GM12801 (cell line): ENCODE measurements at regions not wholly inside any gene's neighbourhood (a gene's known extent, or its start where the extent isn't known, plus 50 kb on each side); places are given as distances from the start of the nearest gene placed in this dataset.

Source experiments
- TF ChIP-seq, protein P1 (sequence below): IDR thresholded peaks from one replicate; pipeline ENCODE4 v1.5.1; 2011; ENCODE audit warnings: control low read depth; ENCODE audit not compliant: insufficient read length; ENCODE audit errors: extremely low read depth

DNA sequence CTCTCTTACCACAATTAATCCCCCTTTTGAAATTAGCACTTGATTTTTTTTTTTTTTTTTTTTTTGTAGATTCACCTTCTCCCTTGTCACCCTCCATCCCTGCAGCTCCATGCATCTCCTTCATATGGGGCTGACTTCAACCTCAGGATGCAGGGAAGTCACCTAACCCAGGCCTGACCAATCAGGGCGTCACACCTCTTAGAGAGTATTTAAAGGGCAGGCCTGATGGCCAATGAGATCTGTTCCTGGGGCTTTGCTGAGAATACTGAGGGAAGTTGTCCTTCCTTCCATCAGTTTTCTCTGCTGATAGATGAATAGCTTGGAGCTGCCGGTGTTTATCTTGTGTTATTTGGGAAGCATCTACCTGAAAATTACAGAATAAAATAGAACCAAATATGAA, 1104.7 kb upstream of the TMEM132C start:
- TF ChIP-seq, protein P1, sequence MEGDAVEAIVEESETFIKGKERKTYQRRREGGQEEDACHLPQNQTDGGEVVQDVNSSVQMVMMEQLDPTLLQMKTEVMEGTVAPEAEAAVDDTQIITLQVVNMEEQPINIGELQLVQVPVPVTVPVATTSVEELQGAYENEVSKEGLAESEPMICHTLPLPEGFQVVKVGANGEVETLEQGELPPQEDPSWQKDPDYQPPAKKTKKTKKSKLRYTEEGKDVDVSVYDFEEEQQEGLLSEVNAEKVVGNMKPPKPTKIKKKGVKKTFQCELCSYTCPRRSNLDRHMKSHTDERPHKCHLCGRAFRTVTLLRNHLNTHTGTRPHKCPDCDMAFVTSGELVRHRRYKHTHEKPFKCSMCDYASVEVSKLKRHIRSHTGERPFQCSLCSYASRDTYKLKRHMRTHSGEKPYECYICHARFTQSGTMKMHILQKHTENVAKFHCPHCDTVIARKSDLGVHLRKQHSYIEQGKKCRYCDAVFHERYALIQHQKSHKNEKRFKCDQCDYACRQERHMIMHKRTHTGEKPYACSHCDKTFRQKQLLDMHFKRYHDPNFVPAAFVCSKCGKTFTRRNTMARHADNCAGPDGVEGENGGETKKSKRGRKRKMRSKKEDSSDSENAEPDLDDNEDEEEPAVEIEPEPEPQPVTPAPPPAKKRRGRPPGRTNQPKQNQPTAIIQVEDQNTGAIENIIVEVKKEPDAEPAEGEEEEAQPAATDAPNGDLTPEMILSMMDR: no peak

DNA sequence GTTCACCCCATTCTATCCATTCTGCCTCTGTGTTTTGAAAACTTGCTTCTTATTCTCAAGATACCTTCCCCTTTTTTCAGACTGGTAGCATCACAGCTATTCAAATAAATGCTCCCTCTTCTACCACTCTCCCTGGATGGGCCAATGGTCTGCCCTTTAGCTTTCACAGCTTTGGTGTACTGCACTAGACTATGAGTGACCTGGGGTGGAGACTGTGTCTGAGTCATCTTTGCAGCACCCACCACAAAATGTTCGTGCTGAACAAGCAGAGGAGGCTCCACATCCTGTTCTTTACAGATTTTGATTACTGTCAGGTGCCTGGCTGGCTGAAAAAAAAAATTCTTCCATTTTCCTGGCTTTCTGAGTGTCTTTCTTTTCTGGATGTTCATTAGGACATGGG, 1104.1 kb upstream of the TMEM132C start:
- TF ChIP-seq, protein P1: no peak

DNA sequence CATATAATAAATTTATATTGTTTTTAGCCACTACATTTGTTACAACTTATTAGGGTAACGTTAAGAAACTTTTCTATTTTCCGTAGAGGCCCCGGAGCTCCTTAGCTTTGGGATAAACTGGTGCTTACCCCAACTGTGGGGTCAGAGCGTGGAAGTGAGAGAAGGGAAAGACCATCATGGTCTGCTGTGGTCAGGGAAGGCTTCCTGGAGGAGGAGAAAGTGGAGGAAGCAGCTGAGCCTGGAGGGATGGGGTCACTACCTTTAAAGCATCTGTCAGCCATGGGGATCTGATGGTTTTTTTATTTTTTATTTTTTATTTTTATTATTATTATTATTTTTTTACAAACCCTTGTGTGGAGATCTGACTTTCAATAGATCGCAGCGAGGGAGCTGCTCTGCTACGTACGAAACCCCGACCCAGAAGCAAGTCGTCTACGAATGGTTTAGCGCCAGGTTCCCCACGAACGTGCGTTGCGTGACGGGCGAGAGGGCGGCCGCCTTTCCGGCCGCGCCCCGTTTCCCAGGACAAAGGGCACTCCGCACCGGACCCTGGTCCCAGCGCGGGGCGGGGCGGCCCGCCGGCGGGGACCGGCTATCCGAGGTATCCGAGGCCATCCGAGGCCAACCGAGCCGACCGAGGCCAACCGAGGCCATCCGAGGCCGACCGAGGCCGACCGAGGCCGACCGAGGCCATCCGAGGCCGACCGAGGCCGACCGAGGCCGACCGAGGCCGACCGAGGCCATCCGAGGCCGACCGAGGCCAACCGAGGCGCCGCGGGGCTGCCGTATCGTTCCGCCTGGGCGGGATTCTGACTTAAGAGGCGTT, 1101.2 kb upstream of the TMEM132C start:
- TF ChIP-seq, protein P1: no peak

DNA sequence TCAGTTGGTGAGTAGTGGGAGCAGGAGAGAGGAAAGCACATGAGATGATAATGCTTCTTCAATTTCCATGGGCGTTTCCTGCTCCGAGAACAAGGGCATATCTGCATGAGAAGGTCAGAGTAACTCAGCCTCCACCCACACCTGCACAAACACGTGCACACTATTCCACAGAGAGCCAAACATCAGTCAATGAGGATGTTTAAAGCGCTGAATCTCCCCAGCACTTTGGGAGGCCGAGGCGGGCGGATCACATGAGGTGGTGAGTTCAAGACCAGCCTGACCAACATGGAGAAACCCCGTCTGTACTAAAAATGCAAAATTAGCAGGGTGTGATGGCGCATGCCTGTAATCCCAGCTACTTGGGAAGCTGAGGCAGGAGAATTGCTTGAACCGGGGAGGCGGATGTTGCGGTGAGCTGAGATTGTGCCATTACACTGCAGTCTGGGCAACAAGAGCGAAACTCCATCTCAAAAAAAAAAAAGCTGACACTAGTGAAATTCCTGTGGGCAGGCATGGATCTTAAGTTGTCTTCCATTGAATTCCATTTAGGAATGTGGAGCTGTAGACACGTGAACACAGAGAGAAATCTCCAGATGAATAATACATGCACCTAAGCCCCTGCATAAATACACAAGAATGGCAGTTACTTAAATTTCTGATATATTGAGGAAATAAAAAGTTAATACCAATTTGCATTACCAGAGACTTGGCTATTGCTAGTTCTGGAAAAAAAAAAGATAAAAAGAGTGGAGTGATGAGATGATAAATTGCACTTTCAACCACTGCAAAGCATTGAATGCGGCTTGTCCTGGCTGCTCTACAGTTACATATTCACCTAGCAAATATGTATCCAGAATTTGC, 1097.4 kb upstream of the TMEM132C start:
- TF ChIP-seq, protein P1: no peak

DNA sequence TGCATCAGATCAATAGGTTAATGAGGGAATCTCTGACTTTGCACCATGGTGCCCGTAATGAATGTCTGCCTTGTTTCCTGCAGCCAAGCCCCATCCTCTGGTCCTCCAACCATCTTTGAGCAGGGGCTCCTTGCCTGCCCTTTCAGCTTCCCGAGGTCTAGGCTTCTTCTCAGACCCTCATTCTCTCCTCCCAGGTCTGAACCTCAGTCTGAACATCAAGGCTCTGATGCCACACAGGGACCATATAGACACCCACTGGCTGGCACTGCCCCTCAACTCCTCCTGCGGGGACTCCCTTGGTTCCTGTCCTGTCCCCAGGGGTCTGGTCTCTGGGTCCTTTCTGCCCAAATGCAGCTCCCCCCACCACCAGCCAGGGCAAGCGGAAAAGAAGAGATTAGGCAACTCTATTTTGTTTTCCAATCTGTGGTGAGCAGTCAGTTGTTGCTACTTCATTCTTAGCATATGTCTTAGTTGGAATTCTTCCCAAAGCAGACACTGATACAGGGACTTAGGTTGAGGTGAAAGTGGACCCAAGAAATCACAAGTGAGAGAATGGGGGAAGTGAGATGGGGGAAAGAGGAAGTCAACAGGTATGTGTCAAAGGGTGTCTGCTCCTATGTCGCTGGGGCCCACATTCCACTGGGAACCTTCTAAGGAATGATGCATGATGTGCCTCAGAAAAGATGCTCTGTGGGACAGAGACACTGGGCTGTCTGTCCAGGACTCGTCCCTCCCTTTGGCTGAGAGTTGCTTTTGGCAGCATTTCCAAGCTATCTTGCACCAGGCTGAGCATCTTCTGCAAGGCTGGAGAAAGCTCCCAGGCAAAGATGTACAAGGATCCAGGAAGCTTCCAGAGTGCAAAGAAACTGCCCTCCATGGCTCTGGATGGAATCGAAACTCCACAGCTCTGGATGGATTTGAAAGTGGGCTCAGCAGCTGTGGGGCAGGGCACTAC, 1096.5 kb upstream of the TMEM132C start:
- TF ChIP-seq, protein P1: no peak

DNA sequence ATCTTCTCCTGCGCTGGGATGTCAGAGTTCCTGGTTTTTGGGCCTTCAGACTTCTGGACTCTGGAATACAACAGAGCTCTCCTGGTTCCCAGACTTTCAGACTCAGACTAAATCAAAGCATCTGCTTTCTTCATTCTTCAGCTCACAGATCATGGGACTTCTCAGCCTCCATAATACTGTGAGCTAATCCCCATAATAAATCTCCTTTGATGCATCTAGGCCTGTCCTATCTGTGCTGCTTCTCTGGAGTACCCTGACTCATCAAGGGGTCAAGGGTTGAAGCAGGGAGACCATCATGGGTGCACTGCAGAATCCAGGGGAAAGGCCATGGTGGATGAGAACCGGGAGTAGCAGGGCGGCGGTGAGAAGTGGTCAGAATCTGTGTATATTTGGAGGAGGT, 1094.1 kb upstream of the TMEM132C start:
- TF ChIP-seq, protein P1: no peak
